GM23338 (cell line): ENCODE measurements at regions not wholly inside any gene's neighbourhood (a gene's known extent, or its start where the extent isn't known, plus 50 kb on each side); places are given as distances from the start of the nearest gene placed in this dataset.

Source experiments
- ATAC-seq: fragments of 200-7000 bp; cut with Tn5 transposase; 3 replicates; pipeline ENCODE4 v1.9.1; 2020
- DNase-seq: peaks from one replicate; pipeline ENCODE4 v3.0.0-alpha.2; 2015; ENCODE audit warnings: low spot score
- H2AFZ ChIP-seq: fragments of 200-600 bp; sonication (generic); 2 replicates; pipeline ENCODE4 v1.8.0; 2016; ENCODE audit warnings: antibody characterized with exemption, mild to moderate bottlenecking, moderate library complexity
- H3F3A ChIP-seq: fragments of 200-600 bp; sonication (generic); replicated peaks from 2 replicates; pipeline ENCODE4 v1.8.0; 2017; ENCODE audit warnings: antibody characterized with exemption, mixed run types, low read depth
- H3K27ac ChIP-seq: fragments of 200-600 bp; sonication (generic); 2 replicates; pipeline ENCODE4 v1.6.1; 2016; ENCODE audit warnings: low read depth
- H3K27me3 ChIP-seq: fragments of 200-600 bp; sonication (generic); 2 replicates; pipeline ENCODE4 v1.8.0; 2016; ENCODE audit warnings: mild to moderate bottlenecking, mixed run types, moderate library complexity; ENCODE audit not compliant: insufficient read depth
- H3K36me3 ChIP-seq: fragments of 200-600 bp; sonication (generic); 2 replicates; pipeline ENCODE4 v1.8.0; 2016; ENCODE audit warnings: mild to moderate bottlenecking; ENCODE audit not compliant: insufficient read depth
- H3K4me1 ChIP-seq: fragments of 200-600 bp; sonication (generic); 2 replicates; pipeline ENCODE4 v1.8.0; 2016; ENCODE audit warnings: mild to moderate bottlenecking, moderate library complexity; ENCODE audit not compliant: insufficient read depth
- H3K4me2 ChIP-seq: fragments of 200-600 bp; sonication (generic); 2 replicates; pipeline ENCODE4 v1.7.1; 2017; ENCODE audit warnings: mixed run types
- H3K4me3 ChIP-seq: fragments of 200-600 bp; sonication (generic); 2 replicates; pipeline ENCODE4 v1.6.1; 2016; ENCODE audit warnings: mixed run types
- H3K79me2 ChIP-seq: fragments of 200-600 bp; sonication (generic); replicated peaks from 2 replicates; pipeline ENCODE4 v1.8.0; 2017; ENCODE audit warnings: mild to moderate bottlenecking; ENCODE audit not compliant: insufficient read depth
- H3K9me2 ChIP-seq: fragments of 200-600 bp; sonication (generic); 2 replicates; pipeline ENCODE4 v1.8.0; 2017; ENCODE audit not compliant: insufficient read depth
- H4K20me1 ChIP-seq: fragments of 200-600 bp; sonication (generic); replicated peaks from 2 replicates; pipeline ENCODE4 v1.8.0; 2017; ENCODE audit warnings: mild to moderate bottlenecking; ENCODE audit not compliant: insufficient read depth
- H3K27ac Mint-ChIP-seq: 2 replicates; pipeline ENCODE4 v1.8.0; 2020; ENCODE audit warnings: inconsistent platforms, mild to moderate bottlenecking, moderate library complexity, mixed read lengths
- H3K27me3 Mint-ChIP-seq: 3 replicates; pipeline ENCODE4 v1.8.0; 2022; ENCODE audit warnings: low read depth, mild to moderate bottlenecking, moderate library complexity, mixed read lengths, inconsistent platforms; ENCODE audit not compliant: insufficient read depth, poor library complexity
- H3K36me3 Mint-ChIP-seq: 3 replicates; pipeline ENCODE4 v1.8.0; 2021; ENCODE audit warnings: low read depth, mild to moderate bottlenecking, inconsistent platforms, moderate library complexity, mixed read lengths
- H3K4me1 Mint-ChIP-seq: 3 replicates; pipeline ENCODE4 v1.8.0; 2020; ENCODE audit warnings: mild to moderate bottlenecking, inconsistent platforms, mixed read lengths
- H3K4me3 Mint-ChIP-seq: 3 replicates; pipeline ENCODE4 v1.8.0; 2021; ENCODE audit warnings: moderate library complexity, mild to moderate bottlenecking, inconsistent platforms, mixed read lengths
- H3K9me3 Mint-ChIP-seq: 3 replicates; pipeline ENCODE4 v1.8.0; 2020; ENCODE audit warnings: moderate library complexity, mild to moderate bottlenecking, inconsistent platforms, mixed read lengths
- CTCF ChIP-seq, 2 experiments: fragments of 200-600 bp in 1 of 2; sonication (generic) in 1 of 2; conservative IDR thresholded peaks; 2 replicates each; pipeline versions ENCODE4 v1.5.1 to v1.6.1; 2016 to 2017; ENCODE audit warnings: antibody characterized with exemption in 2 of 2, low read depth in 2 of 2, mild to moderate bottlenecking in 2 of 2, moderate library complexity in 1 of 2
- ETS1 ChIP-seq: IDR thresholded peaks from 2 replicates; pipeline ENCODE4 v1.6.1; 2016; ENCODE audit warnings: antibody characterized with exemption
- EZH2phosphoT487 ChIP-seq: fragments of 200-600 bp; sonication (generic); IDR thresholded peaks from one replicate; pipeline ENCODE4 v1.8.1; 2018; ENCODE audit warnings: antibody characterized with exemption; ENCODE audit not compliant: unreplicated experiment
- JUNB ChIP-seq: IDR thresholded peaks from one replicate; pipeline ENCODE4 v1.6.1; 2016; ENCODE audit warnings: antibody characterized with exemption; ENCODE audit not compliant: unreplicated experiment
- STAT1 ChIP-seq: IDR thresholded peaks from one replicate; pipeline ENCODE4 v1.6.1; 2016; ENCODE audit warnings: antibody characterized with exemption; ENCODE audit not compliant: unreplicated experiment
- ZNF114 ChIP-seq: fragments of 250-450 bp; sonication (Bioruptor Pico); IDR thresholded peaks from 2 replicates; pipeline ENCODE4 v1.5.0; 2020; ENCODE audit warnings: mild to moderate bottlenecking, moderate library complexity
- ZNF331 ChIP-seq: fragments of 250-450 bp; sonication (Bioruptor Pico); IDR thresholded peaks from 2 replicates; pipeline ENCODE4 v1.5.0; 2020; ENCODE audit warnings: low read depth, mild to moderate bottlenecking, moderate library complexity
- ZNF462 ChIP-seq: fragments of 250-450 bp; sonication (Bioruptor Pico); IDR thresholded peaks from 2 replicates; pipeline ENCODE4 v1.5.0; 2020; ENCODE audit warnings: mild to moderate bottlenecking, moderate library complexity

GRCh38 chr10:44458671-44459413, 73.9 kb upstream of the CXCL12 start (continued):
- no peak for TF ChIP-seq CTCF (conservative IDR thresholded peaks at IDR 0.05; ENCODE audit: low read depth in 2 of 2)
- TF ChIP-seq JUNB = no peak
- TF ChIP-seq ZNF462 = no peak

- no peak overlapping the region for H3K27ac ChIP-seq
- no peak for DNase-seq
- no peaks in the 10 kb centered on the region for H3F3A ChIP-seq
- Mint-ChIP-seq H3K27me3 (peaks cover 3% of the 10 kb centered on the region), H3K4me3 (no peak overlapping the region), H3K36me3 (0 out of 3 replicates have a peak, but pooled peaks cover 3% of the 10 kb centered on the region), H3K27ac (no peak overlapping the region), H3K9me3 (peaks cover 4% of the 10 kb centered on the region; the same call in 2 of the 3 replicates), H3K4me1 (peaks cover 2% of the 10 kb centered on the region; the same call in 1 of the 3 replicates)
- H3K4me3 ChIP-seq = no peak overlapping the region
- H3K4me1 ChIP-seq = no peaks in the 10 kb centered on the region
- H3K79me2 ChIP-seq = no peaks in the 10 kb centered on the region
- no peak overlapping the region for H3K4me2 ChIP-seq
- no peak overlapping the region for H2AFZ ChIP-seq
- H3K9me2 ChIP-seq = peaks cover 13% of the 10 kb centered on the region; the same call in 1 of the 2 replicates
- H4K20me1 ChIP-seq = no peaks in the 10 kb centered on the region
- ATAC-seq = no peak
- H3K27me3 ChIP-seq = no peaks in the 10 kb centered on the region
- no peaks in the 10 kb centered on the region for H3K36me3 ChIP-seq
- no peak for TF ChIP-seq ZNF331
- no peak for TF ChIP-seq JUNB
- TF ChIP-seq ETS1 = no peak
- no peak for TF ChIP-seq ZNF114
- no peak for TF ChIP-seq CTCF (conservative IDR thresholded peaks at IDR 0.05; ENCODE audit: low read depth in 2 of 2)
- no peak for TF ChIP-seq EZH2phosphoT487
- TF ChIP-seq STAT1 = no peak
Measured at GRCh38 chr10:44459671-44460070, 74.8 kb upstream of the CXCL12 start.
